ENCODE measurements at regions not wholly inside any gene's neighbourhood (a gene's known extent, or its start where the extent isn't known, plus 50 kb on each side); places are given as distances from the start of the nearest gene placed in this dataset.

GRCh38 chr10:81065474-81065873, 527.8 kb downstream of the SH2D4B start:
- H3K4me1 ChIP-seq, result no peaks in the 10 kb centered on the region
- H3K79me2 ChIP-seq, result no peaks in the 10 kb centered on the region
- no peak overlapping the region for H3K4me2 ChIP-seq (ENCODE audit: low read length)
- H2AFZ ChIP-seq, result no peak overlapping the region
- H3K36me3 ChIP-seq (ENCODE audit: control insufficient read depth, insufficient read depth, low read length), result no peaks in the 10 kb centered on the region
- H3K4me3 ChIP-seq (ENCODE audit: low read depth, low read length), result no peak overlapping the region
- no peak overlapping the region for H3K9ac ChIP-seq
- H3K27ac ChIP-seq, result no peak overlapping the region
- H3K9me3 ChIP-seq (ENCODE audit: control insufficient read depth, low read length), result no peaks in the 10 kb centered on the region
- H3K27me3 ChIP-seq (ENCODE audit: control insufficient read depth, insufficient read depth, low read length), result no peaks in the 10 kb centered on the region
- TF ChIP-seq CTCF (IDR thresholded peaks at IDR 0.05), result no peak

DNA sequence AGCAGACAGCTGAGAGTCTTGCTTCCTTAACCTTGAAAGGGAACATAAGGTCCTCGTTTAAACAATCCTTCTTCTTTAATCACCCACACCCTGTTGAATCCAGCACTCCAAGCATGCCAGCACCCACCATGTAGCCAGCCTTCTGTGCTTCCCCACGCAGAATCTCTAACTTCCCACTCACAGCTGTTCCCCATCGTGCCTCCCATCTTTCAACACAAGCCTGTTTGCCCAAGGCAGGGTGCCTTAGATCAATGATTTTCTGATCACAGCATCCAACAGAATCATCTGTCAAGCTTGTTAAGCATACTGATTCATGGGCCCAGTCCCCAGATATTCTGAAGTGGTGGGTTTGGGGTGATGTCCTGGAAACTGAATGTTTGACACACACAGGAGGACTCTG, 530.8 kb downstream of the SH2D4B start:
- Histone ChIP-seq H3K27ac (no peak overlapping the region), H3K27me3 (ENCODE audit: control insufficient read depth, insufficient read depth, low read length) (no peaks in the 10 kb centered on the region), H3K36me3 (ENCODE audit: control insufficient read depth, insufficient read depth, low read length) (no peaks in the 10 kb centered on the region), H2AFZ (no peak overlapping the region), H3K79me2 (no peaks in the 10 kb centered on the region), H3K4me2 (ENCODE audit: low read length) (no peak overlapping the region), H3K9ac (no peak overlapping the region), H3K4me3 (ENCODE audit: low read depth, low read length) (no peak overlapping the region), H3K4me1 (no peaks in the 10 kb centered on the region), H3K9me3 (ENCODE audit: control insufficient read depth, low read length) (no peaks in the 10 kb centered on the region)
- TF ChIP-seq CTCF (IDR thresholded peaks at IDR 0.05), result no peak

GRCh38 chr10:81071087-81071796, 533.5 kb downstream of the SH2D4B start:
- no peak overlapping the region for H3K9ac ChIP-seq
- no peak overlapping the region for H3K27ac ChIP-seq
- no peak overlapping the region for H3K4me2 ChIP-seq (ENCODE audit: low read length)
- no peak overlapping the region for H3K4me3 ChIP-seq (ENCODE audit: low read depth, low read length)
- no peak for TF ChIP-seq CTCF (IDR thresholded peaks at IDR 0.05)
- no peaks in the 10 kb centered on the region for H3K27me3 ChIP-seq (ENCODE audit: control insufficient read depth, insufficient read depth, low read length)
- no peaks in the 10 kb centered on the region for H3K36me3 ChIP-seq (ENCODE audit: control insufficient read depth, insufficient read depth, low read length)
- no peak overlapping the region for H2AFZ ChIP-seq
- no peaks in the 10 kb centered on the region for H3K9me3 ChIP-seq (ENCODE audit: control insufficient read depth, low read length)
- H3K79me2 ChIP-seq, result no peaks in the 10 kb centered on the region
- H3K4me1 ChIP-seq, result no peaks in the 10 kb centered on the region

DNA sequence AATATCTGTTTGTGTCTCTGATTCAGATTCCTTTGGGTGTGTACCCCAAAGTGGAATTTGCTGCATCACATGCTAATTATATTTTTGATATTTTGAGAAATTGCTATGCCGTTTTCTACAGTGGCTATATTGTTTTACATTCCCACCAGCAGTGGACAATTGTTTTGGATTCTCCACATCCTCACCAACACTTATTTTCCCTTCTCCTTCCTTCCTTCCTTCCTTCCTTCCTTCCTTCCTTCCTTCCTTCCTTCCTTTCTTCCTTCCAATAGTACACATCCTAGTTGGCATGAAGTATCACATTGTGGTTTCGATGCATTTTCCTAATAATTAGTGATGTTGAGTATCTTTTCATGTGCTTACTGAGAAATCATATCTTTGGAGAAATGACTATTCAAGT, 535.5 kb downstream of the SH2D4B start:
- H3K9me3 ChIP-seq (ENCODE audit: control insufficient read depth, low read length), result no peaks in the 10 kb centered on the region
- H3K9ac ChIP-seq, result no peak overlapping the region
- no peaks in the 10 kb centered on the region for H3K4me1 ChIP-seq
- no peak overlapping the region for H2AFZ ChIP-seq
- TF ChIP-seq CTCF (IDR thresholded peaks at IDR 0.05), result no peak
- H3K36me3 ChIP-seq (ENCODE audit: control insufficient read depth, insufficient read depth, low read length), result no peaks in the 10 kb centered on the region
- H3K4me3 ChIP-seq (ENCODE audit: low read depth, low read length), result no peak overlapping the region
- no peak overlapping the region for H3K4me2 ChIP-seq (ENCODE audit: low read length)
- no peak overlapping the region for H3K27ac ChIP-seq
- H3K27me3 ChIP-seq (ENCODE audit: control insufficient read depth, insufficient read depth, low read length), result no peaks in the 10 kb centered on the region
- H3K79me2 ChIP-seq, result no peaks in the 10 kb centered on the region
